GM13976 (cell line): ENCODE measurements at regions not wholly inside any gene's neighbourhood (a gene's known extent, or its start where the extent isn't known, plus 50 kb on each side); places are given as distances from the start of the nearest gene placed in this dataset.
"Not testable (repeated sequence)": the region's sequence is repeated elsewhere in the genome, so short reads cannot be mapped to it uniquely, and the experiment has no call there.

Experiments used
- DNase-seq: peaks from one replicate; pipeline ENCODE4 v3.0.0; 2012; ENCODE audit warnings: low spot score
- in situ Hi-C: fragments of 300-500 bp; cut with MboI; formaldehyde crosslinking; loops from one replicate; pipeline ENCODE4 v1.12.0; 2022; ENCODE audit warnings: low sequenced_read_pairs, mixed read lengths, inconsistent platforms; ENCODE audit not compliant: unreplicated experiment
- TF ChIP-seq, protein P1 (sequence below): IDR thresholded peaks from 2 replicates; pipeline ENCODE4 v1.5.1; 2012; ENCODE audit warnings: borderline replicate concordance, mild to moderate bottlenecking; ENCODE audit not compliant: insufficient read depth; ENCODE audit errors: extremely low read depth, missing control alignments, control extremely low read depth

DNA sequence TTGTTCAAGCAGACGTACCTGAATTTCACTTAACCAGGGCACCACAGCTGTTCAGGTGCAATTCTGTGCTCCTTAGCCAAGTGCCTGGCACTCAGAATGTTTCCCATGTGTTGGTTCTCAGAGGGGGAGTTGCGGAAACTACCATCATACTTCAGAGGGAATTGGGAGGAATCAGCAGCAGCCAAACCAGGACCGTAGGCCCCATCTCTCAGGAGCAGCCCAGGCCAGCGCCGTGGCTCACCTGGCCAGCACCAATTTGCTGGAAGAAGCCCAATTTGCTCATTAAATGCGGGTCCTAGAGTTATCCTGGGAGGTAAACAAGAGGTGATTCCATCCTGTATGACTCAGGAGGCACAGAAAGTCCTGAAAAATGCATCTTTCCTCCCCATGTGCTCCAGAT is 435.4 kb downstream of the BRD1 start:
- no peak for DNase-seq
- TF ChIP-seq, protein P1, sequence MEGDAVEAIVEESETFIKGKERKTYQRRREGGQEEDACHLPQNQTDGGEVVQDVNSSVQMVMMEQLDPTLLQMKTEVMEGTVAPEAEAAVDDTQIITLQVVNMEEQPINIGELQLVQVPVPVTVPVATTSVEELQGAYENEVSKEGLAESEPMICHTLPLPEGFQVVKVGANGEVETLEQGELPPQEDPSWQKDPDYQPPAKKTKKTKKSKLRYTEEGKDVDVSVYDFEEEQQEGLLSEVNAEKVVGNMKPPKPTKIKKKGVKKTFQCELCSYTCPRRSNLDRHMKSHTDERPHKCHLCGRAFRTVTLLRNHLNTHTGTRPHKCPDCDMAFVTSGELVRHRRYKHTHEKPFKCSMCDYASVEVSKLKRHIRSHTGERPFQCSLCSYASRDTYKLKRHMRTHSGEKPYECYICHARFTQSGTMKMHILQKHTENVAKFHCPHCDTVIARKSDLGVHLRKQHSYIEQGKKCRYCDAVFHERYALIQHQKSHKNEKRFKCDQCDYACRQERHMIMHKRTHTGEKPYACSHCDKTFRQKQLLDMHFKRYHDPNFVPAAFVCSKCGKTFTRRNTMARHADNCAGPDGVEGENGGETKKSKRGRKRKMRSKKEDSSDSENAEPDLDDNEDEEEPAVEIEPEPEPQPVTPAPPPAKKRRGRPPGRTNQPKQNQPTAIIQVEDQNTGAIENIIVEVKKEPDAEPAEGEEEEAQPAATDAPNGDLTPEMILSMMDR, result no peak
- in situ Hi-C loops, result no loop called here

DNA sequence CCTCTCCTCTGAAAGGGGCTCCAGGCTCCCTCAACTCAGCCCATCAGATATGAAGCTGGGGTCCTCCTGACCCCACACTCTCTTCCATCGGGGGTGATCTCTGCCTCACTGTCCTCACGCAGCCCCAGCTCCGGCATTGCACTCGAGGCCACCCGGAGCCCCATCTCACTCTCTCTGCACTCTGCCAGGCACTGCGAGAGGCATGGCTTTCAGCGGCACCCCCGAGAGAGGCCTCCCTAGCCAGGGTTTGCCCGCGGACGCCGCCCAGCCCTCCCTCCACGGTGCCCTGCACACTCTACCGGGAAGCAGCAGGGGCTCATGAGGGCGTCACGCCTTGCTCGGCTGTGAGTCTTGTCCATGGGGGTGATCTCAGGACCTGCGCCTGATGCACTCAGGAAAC is 436.2 kb downstream of the BRD1 start:
- in situ Hi-C loops, result no loop called here
- no peak for DNase-seq
- TF ChIP-seq, protein P1, result no peak

DNA sequence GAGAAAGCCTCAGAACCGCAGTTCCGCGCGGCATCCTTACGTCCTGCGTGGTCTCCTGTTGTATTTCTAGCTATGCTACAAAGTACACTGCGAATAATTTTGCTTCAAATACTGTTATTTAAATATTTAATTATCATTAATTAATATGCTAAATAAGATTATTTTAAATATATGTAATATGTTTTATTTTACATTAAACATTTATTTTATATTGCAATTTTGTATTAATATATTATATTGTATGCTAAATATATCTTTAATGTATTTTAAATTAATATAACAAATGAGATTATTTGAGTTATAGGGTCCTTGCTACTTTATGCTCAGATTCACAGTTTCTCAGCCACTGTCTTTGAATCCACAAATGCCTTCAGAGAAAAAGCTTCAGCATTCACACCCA is 436.7 kb downstream of the BRD1 start:
- in situ Hi-C loops, result no loop called here
- DNase-seq, result no peak
- TF ChIP-seq, protein P1, result no peak

DNA sequence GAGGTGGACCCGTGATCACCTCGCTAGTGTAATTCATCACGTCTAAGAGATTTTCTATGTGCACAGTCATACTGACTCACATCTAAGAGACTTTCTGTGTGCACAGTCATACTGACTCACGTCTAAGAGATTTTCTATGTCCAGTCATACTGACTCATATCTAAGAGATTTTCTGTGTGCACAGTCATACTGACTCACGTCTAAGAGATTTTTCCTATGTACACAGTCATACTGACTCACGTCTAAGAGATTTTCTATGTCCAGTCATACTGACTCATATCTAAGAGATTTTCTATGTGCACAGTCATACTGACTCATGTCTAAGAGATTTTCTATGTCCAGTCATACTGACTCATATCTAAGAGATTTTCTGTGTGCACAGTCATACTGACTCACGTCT is 443.8 kb downstream of the BRD1 start:
- in situ Hi-C loops, DNase-seq: not testable (repeated sequence)

DNA sequence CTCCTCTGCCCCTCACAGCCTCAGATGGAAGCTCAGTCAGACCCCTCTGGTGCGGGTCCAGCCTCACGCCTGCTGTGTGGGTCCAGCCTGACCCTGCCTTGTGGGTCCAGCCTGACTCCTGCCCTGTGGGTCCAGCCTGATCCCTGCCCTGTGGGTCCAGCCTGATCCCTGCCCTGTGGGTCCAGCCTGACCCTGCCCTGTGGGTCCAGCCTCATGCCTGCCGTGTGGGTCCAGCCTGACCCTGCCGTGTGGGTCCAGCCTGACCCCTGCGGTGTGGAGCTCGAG is 445.3 kb downstream of the BRD1 start:
- in situ Hi-C loops, result no loop called here
- no peak for DNase-seq
- TF ChIP-seq, protein P1, result no peak

DNA sequence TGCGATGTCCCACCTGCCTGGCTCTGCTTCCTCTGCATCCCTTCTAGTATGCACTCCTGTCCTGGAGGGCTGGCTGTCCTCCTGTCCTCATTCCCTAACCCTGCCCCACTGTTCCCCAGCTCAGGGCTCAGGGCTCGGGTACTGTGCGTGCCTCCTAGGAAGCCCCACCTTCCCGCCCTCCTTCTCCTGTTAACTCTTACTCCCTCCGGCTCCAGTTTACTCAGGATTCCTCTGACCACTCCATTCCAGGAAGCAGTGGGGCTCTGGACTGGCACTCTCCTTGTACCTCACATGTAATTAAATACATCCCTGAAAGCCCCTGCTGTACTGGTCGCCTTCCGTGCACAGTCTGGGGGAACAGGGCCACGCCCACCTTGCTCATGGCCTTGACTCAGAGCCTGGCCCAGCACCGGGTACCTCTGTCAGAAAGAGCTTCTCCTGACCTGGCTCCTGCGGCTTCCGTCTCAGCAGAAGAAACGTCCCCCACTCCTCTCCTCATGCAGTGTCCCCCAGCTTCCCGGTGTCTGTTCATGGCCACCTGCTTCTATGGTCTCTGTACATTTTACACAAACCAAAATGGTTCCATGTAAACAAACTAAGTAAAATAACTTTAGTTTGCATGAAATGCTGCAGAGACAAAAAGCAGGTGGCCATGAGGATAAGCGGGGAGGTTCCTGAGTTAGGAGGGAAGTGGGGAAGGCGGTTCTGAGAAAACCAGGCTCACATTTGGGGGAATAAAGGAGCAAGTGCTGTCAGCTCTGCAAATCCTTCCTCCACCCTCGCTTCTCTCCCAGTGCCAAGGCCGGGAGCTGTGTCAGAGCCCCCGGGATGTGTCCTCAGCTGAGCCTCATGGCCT is 445.9 kb downstream of the BRD1 start:
- DNase-seq, result no peak
- in situ Hi-C loops, result no loop called here
- TF ChIP-seq, protein P1, result no peak

DNA sequence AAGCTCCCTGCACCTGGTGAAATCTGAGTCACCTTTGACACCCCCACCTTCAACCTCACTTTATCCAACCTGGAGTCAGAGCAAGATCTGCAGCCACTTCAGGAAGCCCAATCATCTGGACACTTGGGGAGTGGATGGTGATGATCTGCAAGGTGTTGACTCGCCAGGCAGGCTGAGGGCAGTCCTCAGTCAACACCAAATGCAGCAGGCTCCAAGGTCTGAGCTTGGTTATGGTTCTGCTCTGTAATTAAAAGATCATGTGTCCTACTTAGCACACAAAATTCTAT is 446.9 kb downstream of the BRD1 start:
- TF ChIP-seq, protein P1, result no peak
- DNase-seq, result no peak

More for the DNA sequence above, 446.9 kb downstream of the BRD1 start:
- in situ Hi-C loops, result no loop called here
